ACHN (cell line): ENCODE measurements at regions not wholly inside any gene's neighbourhood (a gene's known extent, or its start where the extent isn't known, plus 50 kb on each side); places are given as distances from the start of the nearest gene placed in this dataset.
"Not testable (repeated sequence)": the region's sequence is repeated elsewhere in the genome, so short reads cannot be mapped to it uniquely, and the experiment has no call there.

Source experiments
- DNase-seq: peaks from one replicate; pipeline ENCODE4 v3.0.0-alpha.2; 2015
- in situ Hi-C: cut with HindIII; loops from 2 replicates; pipeline ENCODE4 v1.10.0; 2017; ENCODE audit warnings: low sequenced_read_pairs, low pct_ligation_motif_present, low pct_unique_long_range_greater_than_20kb

GRCh38 chr14:101083564-101084435, 180.3 kb upstream of the RTL1 start:
- no peak for DNase-seq
- in situ Hi-C loops, result no loop called here

GRCh38 chr14:101084436-101084826, 180.9 kb upstream of the RTL1 start:
- in situ Hi-C loops, result no loop called here
- DNase-seq, result no peak

- in situ Hi-C loops, result no loop called here
- DNase-seq, result no peak
Observed at GRCh38 chr14:101086926-101087325, 183.4 kb upstream of the RTL1 start.

GRCh38 chr14:101087614-101088394, 184.3 kb upstream of the RTL1 start:
- no peak for DNase-seq
- in situ Hi-C loops, result no loop called here

GRCh38 chr14:101088395-101088667, 184.8 kb upstream of the RTL1 start:
- no peak for DNase-seq
- in situ Hi-C loops, result no loop called here

GRCh38 chr14:101088714-101089113, 185.2 kb upstream of the RTL1 start:
- in situ Hi-C loops, result no loop called here
- no peak for DNase-seq

GRCh38 chr14:101090478-101090877, 187.0 kb upstream of the RTL1 start:
- in situ Hi-C loops, DNase-seq: not testable (repeated sequence)

- no peak for DNase-seq
- in situ Hi-C loops, result no loop called here
Observed at GRCh38 chr14:101090976-101091375, 187.5 kb upstream of the RTL1 start.

GRCh38 chr14:101094916-101095315, 191.4 kb upstream of the RTL1 start:
- DNase-seq, in situ Hi-C loops: not testable (repeated sequence)

GRCh38 chr14:101096551-101096950, 193.0 kb upstream of the RTL1 start:
- no peak for DNase-seq
- in situ Hi-C loops, result no loop called here

GRCh38 chr14:101097109-101097793, 193.7 kb upstream of the RTL1 start:
- no peak for DNase-seq
- in situ Hi-C loops, result no loop called here

GRCh38 chr14:101098177-101098576, 194.7 kb upstream of the RTL1 start:
- in situ Hi-C loops, result no loop called here
- no peak for DNase-seq

- no peak for DNase-seq
- in situ Hi-C loops, result no loop called here
Observed at GRCh38 chr14:101098641-101099040, 195.1 kb upstream of the RTL1 start.

GRCh38 chr14:101101456-101102056, 198.0 kb upstream of the RTL1 start:
- DNase-seq, result no peak
- in situ Hi-C loops, result no loop called here

GRCh38 chr14:101102875-101103274, 199.4 kb upstream of the RTL1 start:
- in situ Hi-C loops, result no loop called here
- DNase-seq, result no peak

GRCh38 chr14:101103321-101103901, 199.9 kb upstream of the RTL1 start:
- no peak for DNase-seq

GRCh38 chr14:101104485-101104884, 201.0 kb upstream of the RTL1 start:
- in situ Hi-C loops, result no loop called here
- DNase-seq, result no peak

More at GRCh38 chr14:101103321-101103901, 199.9 kb upstream of the RTL1 start:
- in situ Hi-C loops, result no loop called here

- DNase-seq, result no peak
- in situ Hi-C loops, result no loop called here
Observed at GRCh38 chr14:101105045-101105444, 201.5 kb upstream of the RTL1 start.
